Mesenteric fat pad (tissue), 1 donor: ENCODE measurements at regions not wholly inside any gene's neighbourhood (a gene's known extent, or its start where the extent isn't known, plus 50 kb on each side); places are given as distances from the start of the nearest gene placed in this dataset. TPM values are rescaled to one million over a fixed set of nuclear protein-coding genes. Genes with fewer than 3 reads are reported as not detected.

Experiments
- DNase-seq: peaks from one replicate; pipeline ENCODE4 v3.0.0-alpha.2; 2020; ENCODE audit warnings: low spot score
- microRNA-seq: library from miRNA; unstranded; fragments of <30 nt; microRNA quantifications from one replicate; pipeline ENCODE4 v1.2.0, GENCODE V29; 2020; ENCODE audit warnings: borderline number of aligned reads
- donor health status: DM: yes; HTN: yes; CAD: no.

- no peak for DNase-seq
Measured at GRCh38 chr3:16104156-16104555, 70.3 kb upstream of the GALNT15 start.

- DNase-seq = no peak
Measured at GRCh38 chr3:16106050-16106449, 68.4 kb upstream of the GALNT15 start.

- DNase-seq = no peak
Measured at GRCh38 chr3:16108424-16108823, 66.1 kb upstream of the GALNT15 start.

DNA sequence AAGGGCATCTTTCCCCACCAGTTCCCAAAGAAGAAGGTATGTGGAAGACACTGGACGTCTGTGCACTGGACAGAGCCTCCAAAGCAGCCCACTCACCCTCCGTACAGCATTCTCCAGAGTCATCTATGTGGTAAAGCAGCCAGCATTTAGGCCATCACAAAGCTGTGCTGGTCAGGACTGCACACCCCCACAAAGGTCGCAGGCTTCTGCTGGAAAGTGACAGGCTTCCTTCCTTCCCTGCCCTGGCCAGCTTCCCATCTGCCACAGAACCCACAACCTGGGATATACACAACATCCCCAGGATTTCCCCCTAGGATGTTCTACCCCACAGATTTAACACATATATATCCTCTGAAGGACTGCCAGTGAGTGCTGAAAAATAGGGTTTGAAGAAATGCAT, 64.6 kb upstream of the GALNT15 start:
- DNase-seq = no peak

DNA sequence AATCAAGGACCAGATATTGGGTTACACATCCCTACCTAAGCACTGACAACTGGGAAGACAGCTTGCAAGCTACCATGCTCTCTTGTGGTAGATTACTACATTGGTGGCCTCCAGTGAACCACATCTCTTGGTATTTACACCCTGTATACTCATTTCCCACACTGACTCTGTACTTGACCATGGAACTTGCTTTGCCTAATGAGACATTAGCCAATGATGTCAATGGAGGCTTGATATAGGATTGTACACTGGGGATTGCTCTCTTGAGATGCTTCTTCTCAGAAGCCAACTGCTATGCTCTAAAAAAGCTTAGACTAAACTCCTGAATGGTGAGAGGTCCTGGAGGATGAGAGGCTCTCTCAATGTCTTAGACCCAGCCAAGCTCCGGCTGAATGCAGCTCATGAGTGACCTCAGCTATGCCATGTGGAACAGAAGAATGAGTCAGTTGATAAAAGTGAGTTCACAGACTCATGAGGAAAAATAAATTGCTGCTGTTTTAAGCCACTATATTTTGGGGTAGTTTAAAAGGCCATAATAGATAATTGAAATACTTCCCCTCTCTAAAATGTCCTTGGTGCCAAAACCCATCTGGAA, 61.5 kb upstream of the GALNT15 start:
- DNase-seq = no peak

DNA sequence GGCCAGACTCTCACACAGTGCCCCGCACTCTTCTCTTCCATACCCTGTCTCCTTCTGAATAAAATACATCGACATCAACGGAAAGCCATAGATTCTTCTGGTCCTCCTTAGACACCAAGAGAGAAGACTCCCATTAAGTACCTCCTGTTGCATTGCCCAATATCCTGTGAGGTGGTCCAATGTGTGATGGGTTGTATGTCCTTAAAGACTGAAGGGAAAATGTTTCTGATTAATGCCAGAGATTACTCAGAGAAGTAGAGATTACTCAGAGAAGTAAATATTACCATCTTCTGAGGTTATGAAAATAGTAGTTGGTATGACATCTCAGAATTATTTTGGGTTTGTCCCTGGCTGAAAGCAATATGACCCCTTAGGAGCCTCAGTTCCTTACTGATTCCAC, 60.8 kb upstream of the GALNT15 start:
- DNase-seq = no peak

GRCh38 chr3:16114429-16114828, 60.1 kb upstream of the GALNT15 start:
- DNase-seq = no peak

GRCh38 chr3:16114930-16115329, 59.5 kb upstream of the GALNT15 start:
- DNase-seq = no peak

GRCh38 chr3:16118396-16118795, 56.1 kb upstream of the GALNT15 start:
- DNase-seq = no peak

GRCh38 chr3:16119887-16120286, 54.6 kb upstream of the GALNT15 start:
- no peak for DNase-seq

- no peak for DNase-seq
Measured at GRCh38 chr3:16121391-16121790, 53.1 kb upstream of the GALNT15 start.

DNA sequence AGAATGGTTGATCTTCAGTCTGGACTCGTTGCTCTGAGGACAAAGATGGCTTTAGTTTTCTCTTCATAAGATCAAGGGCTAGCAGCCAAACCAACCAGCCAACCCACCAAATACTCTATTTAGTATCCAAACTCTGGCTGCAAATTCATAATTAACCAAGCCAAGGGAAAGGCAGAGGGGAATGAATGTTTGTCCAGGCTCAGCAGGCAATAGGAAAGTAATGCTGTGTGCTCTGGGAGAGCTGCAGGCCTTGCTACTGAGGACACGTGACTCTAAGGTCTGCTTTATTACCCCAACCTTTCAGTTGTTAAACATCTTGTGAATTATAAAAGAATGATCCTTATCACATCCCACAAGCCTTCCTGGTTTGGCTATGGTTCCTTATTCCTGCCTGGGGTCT, 52.3 kb upstream of the GALNT15 start:
- no peak for DNase-seq

GRCh38 chr3:16122661-16123060, 51.8 kb upstream of the GALNT15 start:
- DNase-seq = no peak

- no peak for DNase-seq
Measured at GRCh38 chr3:16124636-16125035, 49.8 kb upstream of the GALNT15 start.

Small RNA genes lying in the stretch of these regions (microRNA-seq; reads per million reads assigned to microRNA genes)
- not detected for gene MIR563
